IMR-90 (cell line): ENCODE measurements at regions not wholly inside any gene's neighbourhood (a gene's known extent, or its start where the extent isn't known, plus 50 kb on each side); places are given as distances from the start of the nearest gene placed in this dataset.
"Not testable (repeated sequence)": the region's sequence is repeated elsewhere in the genome, so short reads cannot be mapped to it uniquely, and the experiment has no call there.

Source experiments
- ATAC-seq: fragments of 200-7000 bp; cut with Tn5 transposase; 2 replicates; pipeline ENCODE4 v1.9.1; 2020; ENCODE audit warnings: low read depth, mild to moderate bottlenecking, moderate library complexity
- BruUV-seq: library from RNA; stranded (reverse); fragments of 400-500 nt; replicated peaks from 2 replicates; lab custom pipeline; 2021; lab: Mats Ljungman, UMichigan
- CTCF ChIA-PET: fragments of 300-600 bp; formaldehyde crosslinking; extraction: SDS; loops from one replicate; lab custom pipeline; 2021; ENCODE audit warnings: antibody characterized with exemption; lab: Yijun Ruan, JAX
- POLR2A ChIA-PET: fragments of 300-600 bp; sonication (Branson Sonifier 250); formaldehyde crosslinking; loops from one replicate; lab custom pipeline; 2022; ENCODE audit warnings: antibody characterized with exemption; ENCODE audit not compliant: unreplicated experiment; lab: Charles Lee
- DNase-seq: peaks from one replicate; pipeline ENCODE4 v3.0.0; 2013
- H2AFZ ChIP-seq: replicated peaks from 2 replicates; pipeline ENCODE3; 2013; ENCODE audit warnings: low read length, mild to moderate bottlenecking; ENCODE audit not compliant: poor library complexity
- H2AK5ac ChIP-seq: 2 replicates; pipeline ENCODE4 v1.6.1; 2013; ENCODE audit warnings: low read depth, low read length, inconsistent platforms
- H2AK9ac ChIP-seq: replicated peaks from 2 replicates; pipeline ENCODE3; 2013; ENCODE audit warnings: mild to moderate bottlenecking, low read depth, low read length, moderate library complexity; ENCODE audit not compliant: poor library complexity
- H2BK120ac ChIP-seq: 2 replicates; pipeline ENCODE4 v1.6.1; 2013; ENCODE audit warnings: low read depth, low read length, inconsistent platforms
- H2BK15ac ChIP-seq: 3 replicates; pipeline ENCODE4 v1.6.1; 2013; ENCODE audit warnings: low read depth, low read length, inconsistent platforms
- H2BK20ac ChIP-seq: 2 replicates; pipeline ENCODE4 v1.6.1; 2013; ENCODE audit warnings: low read depth, mild to moderate bottlenecking, inconsistent platforms, low read length, moderate library complexity
- H2BK5ac ChIP-seq: 2 replicates; pipeline ENCODE4 v1.6.1; 2013; ENCODE audit warnings: mild to moderate bottlenecking, low read depth, low read length, inconsistent platforms; ENCODE audit not compliant: poor library complexity, severe bottlenecking
- H3K14ac ChIP-seq: replicated peaks from 2 replicates; pipeline ENCODE4 v1.6.1; 2013; ENCODE audit warnings: low read depth, low read length, inconsistent platforms
- H3K18ac ChIP-seq: 2 replicates; pipeline ENCODE4 v1.6.1; 2013; ENCODE audit warnings: low read depth, low read length, control low read depth
- H3K23ac ChIP-seq: 2 replicates; pipeline ENCODE4 v1.6.1; 2013; ENCODE audit warnings: low read depth, low read length, inconsistent platforms
- H3K27ac ChIP-seq: 2 replicates; pipeline ENCODE4 v1.5.1; 2013; ENCODE audit warnings: mild to moderate bottlenecking, control low read depth, low read length; ENCODE audit not compliant: insufficient read depth
- H3K27me3 ChIP-seq: 2 replicates; pipeline ENCODE4 v1.6.1; 2013; ENCODE audit warnings: low read length; ENCODE audit not compliant: control insufficient read depth, insufficient read depth
- H3K36me3 ChIP-seq: 2 replicates; pipeline ENCODE4 v1.6.1; 2013; ENCODE audit warnings: low read length, mixed read lengths; ENCODE audit not compliant: control insufficient read depth, insufficient read depth
- H3K4ac ChIP-seq: 2 replicates; pipeline ENCODE4 v1.6.1; 2013; ENCODE audit warnings: low read depth, low read length, inconsistent platforms
- H3K4me1 ChIP-seq: 2 replicates; pipeline ENCODE4 v1.6.1; 2013; ENCODE audit warnings: low read length, mixed read lengths; ENCODE audit not compliant: control insufficient read depth, insufficient read depth
- H3K4me2 ChIP-seq: 2 replicates; pipeline ENCODE4 v1.6.1; 2013; ENCODE audit warnings: low read depth, mild to moderate bottlenecking, control low read depth, low read length, moderate library complexity
- H3K4me3 ChIP-seq: 2 replicates; pipeline ENCODE4 v1.5.1; 2013; ENCODE audit warnings: low read depth, mild to moderate bottlenecking, control low read depth, low read length, moderate library complexity; ENCODE audit not compliant: insufficient read depth
- H3K56ac ChIP-seq: 2 replicates; pipeline ENCODE4 v1.6.1; 2013; ENCODE audit warnings: low read length, inconsistent platforms; ENCODE audit not compliant: insufficient read depth; ENCODE audit errors: extremely low read depth
- H3K79me1 ChIP-seq, 2 experiments: 2 replicates each; pipeline ENCODE4 v1.6.1; 2013; ENCODE audit warnings: low read length in 2 of 2, inconsistent platforms in 1 of 2, low read depth in 1 of 2
- H3K9ac ChIP-seq: 2 replicates; pipeline ENCODE4 v1.6.1; 2013; ENCODE audit warnings: low read depth, low read length, control low read depth
- H3K9me1 ChIP-seq: 2 replicates; pipeline ENCODE4 v1.6.1; 2013; ENCODE audit warnings: low read length, inconsistent platforms; ENCODE audit not compliant: insufficient read depth
- H3K9me3 ChIP-seq: 2 replicates; pipeline ENCODE4 v1.6.1; 2013; ENCODE audit warnings: low read length; ENCODE audit not compliant: control insufficient read depth, insufficient read depth
- H4K20me1 ChIP-seq: 2 replicates; pipeline ENCODE4 v1.6.1; 2013; ENCODE audit warnings: low read length, inconsistent platforms; ENCODE audit not compliant: insufficient read depth
- H4K5ac ChIP-seq: 2 replicates; pipeline ENCODE4 v1.6.1; 2013; ENCODE audit warnings: mild to moderate bottlenecking, low read depth, low read length, control low read depth
- H4K8ac ChIP-seq, 2 experiments: 2 replicates each; pipeline ENCODE4 v1.6.1; 2013; ENCODE audit warnings: low read depth in 2 of 2, low read length in 2 of 2, control low read depth in 1 of 2, inconsistent platforms in 1 of 2
- H4K91ac ChIP-seq: 2 replicates; pipeline ENCODE4 v1.6.1; 2013; ENCODE audit warnings: low read depth, low read length, inconsistent platforms; ENCODE audit not compliant: insufficient read depth
- WGBS, 2 experiments: methylation state at CpG; one replicate each; pipeline versions ENCODE4 v1.1.5 to v1.1.7; 2013; ENCODE audit warnings: missing lambda C conversion rate in 2 of 2; ENCODE audit not compliant: insufficient read length in 1 of 2; ENCODE audit errors: extremely low coverage in 2 of 2; 5-methylcytosine and 5-hydroxymethylcytosine counted together
- dilution Hi-C: fragments of 300-500 bp; cut with HindIII; formaldehyde crosslinking; loops from one replicate; pipeline ENCODE4 v1.14.3; 2018; ENCODE audit warnings: low sequenced_read_pairs; ENCODE audit not compliant: unreplicated experiment
- in situ Hi-C: fragments of 300-500 bp; cut with MboI; formaldehyde crosslinking; loops from 3 replicates; pipeline ENCODE4 v1.14.3; 2019; ENCODE audit warnings: low sequenced_read_pairs, inconsistent platforms, mixed read lengths
- intact Hi-C: fragments of 100-400 bp; cut with micrococcal nuclease; formaldehyde crosslinking; loops from 2 replicates; pipeline ENCODE4 v1.10.0; 2022

- peak overlapping the region; percentile 88 for H3K9ac ChIP-seq
These were observed 84.5 kb upstream of the NBPF19 start for GRCh38 chr1:149390173-149390926.

GRCh38 chr1:149390931-149391330 lies 83.9 kb upstream of the NBPF19 start:
- H3K18ac ChIP-seq, H3K23ac ChIP-seq, H2AFZ ChIP-seq, H3K9me3 ChIP-seq, H2BK20ac ChIP-seq, H4K20me1 ChIP-seq, H3K79me1 ChIP-seq, CTCF ChIA-PET, H3K27me3 ChIP-seq, H2AK9ac ChIP-seq, dilution Hi-C loops, H3K4me2 ChIP-seq, H3K4me1 ChIP-seq, H2BK120ac ChIP-seq, H4K8ac ChIP-seq, H3K56ac ChIP-seq, H3K9me1 ChIP-seq, H2BK15ac ChIP-seq, POLR2A ChIA-PET, H3K14ac ChIP-seq, H3K4ac ChIP-seq, H2AK5ac ChIP-seq, H4K5ac ChIP-seq, intact Hi-C loops, ATAC-seq, DNase-seq, in situ Hi-C loops, H3K36me3 ChIP-seq, BruUV-seq, H2BK5ac ChIP-seq, H4K91ac ChIP-seq: not testable (repeated sequence)
- WGBS, 2 experiments: no CpG with 5 or more reads among the region's 43 CpGs
- Histone ChIP-seq H3K9ac (peak overlapping the region; percentile 88; the same call in 1 of the 2 replicates), H3K4me3 (peak overlapping the region; percentile 78), H3K27ac (peak overlapping the region; percentile 86; the same call in 1 of the 2 replicates)

More at GRCh38 chr1:149390173-149390926, 84.5 kb upstream of the NBPF19 start:
- H2BK20ac ChIP-seq, H2AK9ac ChIP-seq, CTCF ChIA-PET, intact Hi-C loops, H3K79me1 ChIP-seq, H3K14ac ChIP-seq, H3K9me1 ChIP-seq, H2AK5ac ChIP-seq, H4K91ac ChIP-seq, in situ Hi-C loops, H3K4me1 ChIP-seq, H3K36me3 ChIP-seq, BruUV-seq, H4K5ac ChIP-seq, H3K27me3 ChIP-seq, H3K56ac ChIP-seq, H2BK15ac ChIP-seq, H3K23ac ChIP-seq, H2BK120ac ChIP-seq, H4K8ac ChIP-seq, POLR2A ChIA-PET, H3K18ac ChIP-seq, dilution Hi-C loops, H3K9me3 ChIP-seq, H4K20me1 ChIP-seq, H3K4ac ChIP-seq: not testable (repeated sequence)
- Histone ChIP-seq H2AFZ (peak overlapping the region; percentile 63), H3K4me3 (peak overlapping the region; percentile 78), H2BK5ac (peak overlapping the region; percentile 50), H3K27ac (peak overlapping the region; percentile 86), H3K4me2 (peak overlapping the region; percentile 81)
- peak; percentile 99 for ATAC-seq
- WGBS, 2 experiments: no CpG with 5 or more reads among the region's 69 CpGs
- peak; percentile 77 for DNase-seq
